ENCODE measurements at regions not wholly inside any gene's neighbourhood (a gene's known extent, or its start where the extent isn't known, plus 50 kb on each side); places are given as distances from the start of the nearest gene placed in this dataset.

GRCh38 chr11:27914080-27914479 is 193.9 kb downstream of the KIF18A start:
- no peaks in the 10 kb centered on the region for H3F3A ChIP-seq (replicated peaks; ENCODE audit: low read depth)
- H3K27me3 Mint-ChIP-seq (ENCODE audit: insufficient read depth, low read depth, poor library complexity), result peaks cover 3% of the 10 kb centered on the region
- no peaks in the 10 kb centered on the region; the same call in 1 of the 2 replicates for H3K4me1 ChIP-seq (ENCODE audit: insufficient read depth)
- no peaks in the 10 kb centered on the region for H3K79me2 ChIP-seq (replicated peaks; ENCODE audit: insufficient read depth)
- no peaks in the 10 kb centered on the region for H3K27me3 ChIP-seq (ENCODE audit: insufficient read depth)
- H3K4me3 ChIP-seq, result no peak overlapping the region
- no peaks in the 10 kb centered on the region for H3K36me3 Mint-ChIP-seq (ENCODE audit: low read depth)
- no peak overlapping the region for H3K4me2 ChIP-seq
- TF ChIP-seq ETS1 (IDR thresholded peaks at IDR 0.05) (no peak), ZNF331 (CRISPR knock-in tag; IDR thresholded peaks at IDR 0.05; ENCODE audit: low read depth) (no peak), STAT1 (IDR thresholded peaks at IDR 0.05; ENCODE audit: unreplicated experiment) (no peak), EZH2 (IDR thresholded peaks at IDR 0.05; ENCODE audit: low read depth, unreplicated experiment) (no peak), POLR2AphosphoS5 (IDR thresholded peaks at IDR 0.05; ENCODE audit: low read depth) (no peak), NANOG (IDR thresholded peaks at IDR 0.05; ENCODE audit: borderline replicate concordance) (no peak), EZH2phosphoT487 (IDR thresholded peaks at IDR 0.05; ENCODE audit: unreplicated experiment) (no peak), CREB1 (CRISPR knock-in tag; IDR thresholded peaks at IDR 0.05; ENCODE audit: low read depth) (no peak), REST (IDR thresholded peaks at IDR 0.05; ENCODE audit: unreplicated experiment) (no peak), ZNF114 (CRISPR knock-in tag; IDR thresholded peaks at IDR 0.05) (no peak), CTCF (conservative IDR thresholded peaks at IDR 0.05; ENCODE audit: low read depth in 2 of 2) (no peak), JUNB (IDR thresholded peaks at IDR 0.05; ENCODE audit: unreplicated experiment) (no peak), ZNF462 (CRISPR knock-in tag; IDR thresholded peaks at IDR 0.05) (no peak)
- no peaks in the 10 kb centered on the region for H3K36me3 ChIP-seq (ENCODE audit: insufficient read depth)
- DNase-seq (ENCODE audit: low spot score) (no peak), ATAC-seq (no peak)
- no peak overlapping the region for H3K4me3 Mint-ChIP-seq
- no peak overlapping the region for H3K27ac ChIP-seq (ENCODE audit: low read depth)
- no peaks in the 10 kb centered on the region for H4K20me1 ChIP-seq (replicated peaks; ENCODE audit: insufficient read depth)
- no peak overlapping the region for H3K27ac Mint-ChIP-seq
- H3K9me3 Mint-ChIP-seq, result no peaks in the 10 kb centered on the region
- H3K4me1 Mint-ChIP-seq, result peaks cover 2% of the 10 kb centered on the region; the same call in 1 of the 3 replicates
- H2AFZ ChIP-seq, result no peak overlapping the region
- H3K9me2 ChIP-seq (ENCODE audit: insufficient read depth), result no peaks in the 10 kb centered on the region
